Activated CD8-positive, alpha-beta T cell treated with anti-CD3 and anti-CD28 coated beads, Interleukin-2, amount 10 ng/mL, durations not matched to agents 7 days and 5 days (primary cell): ENCODE measurements at regions not wholly inside any gene's neighbourhood (a gene's known extent, or its start where the extent isn't known, plus 50 kb on each side); places are given as distances from the start of the nearest gene placed in this dataset.

ENCODE experiments used
- ATAC-seq: fragments of 150-1000 bp; cut with Tn5 transposase; one replicate; pipeline ENCODE4 v1.10.0; 2021; ENCODE audit warnings: moderate library complexity
- CTCF ChIA-PET: fragments of 350-600 bp; sonication (Branson Sonifier 250); formaldehyde crosslinking; loops from one replicate; lab custom pipeline; 2021; ENCODE audit warnings: antibody characterized with exemption; lab: Charles Lee
- POLR2A ChIA-PET: fragments of 350-600 bp; sonication (Branson Sonifier 250); formaldehyde crosslinking; loops from one replicate; lab custom pipeline; 2021; ENCODE audit warnings: antibody characterized with exemption; lab: Charles Lee
- DNase-seq: peaks from one replicate; pipeline ENCODE4 v3.0.0-alpha.2; 2020
- H3K27ac Mint-ChIP-seq: one replicate; pipeline ENCODE4 v1.8.0; 2021; ENCODE audit warnings: mild to moderate bottlenecking, mixed read lengths
- H3K27me3 Mint-ChIP-seq: one replicate; pipeline ENCODE4 v1.8.0; 2021; ENCODE audit warnings: low read depth, mixed read lengths
- H3K36me3 Mint-ChIP-seq: one replicate; pipeline ENCODE4 v1.8.0; 2021; ENCODE audit warnings: low read depth, mixed read lengths
- H3K4me1 Mint-ChIP-seq: one replicate; pipeline ENCODE4 v1.8.0; 2021; ENCODE audit warnings: low read depth, mixed read lengths
- H3K4me3 Mint-ChIP-seq: one replicate; pipeline ENCODE4 v1.8.0; 2021; ENCODE audit warnings: mild to moderate bottlenecking, mixed read lengths
- H3K9me3 Mint-ChIP-seq: one replicate; pipeline ENCODE4 v1.8.0; 2022; ENCODE audit warnings: mixed read lengths; ENCODE audit not compliant: insufficient read depth

DNA sequence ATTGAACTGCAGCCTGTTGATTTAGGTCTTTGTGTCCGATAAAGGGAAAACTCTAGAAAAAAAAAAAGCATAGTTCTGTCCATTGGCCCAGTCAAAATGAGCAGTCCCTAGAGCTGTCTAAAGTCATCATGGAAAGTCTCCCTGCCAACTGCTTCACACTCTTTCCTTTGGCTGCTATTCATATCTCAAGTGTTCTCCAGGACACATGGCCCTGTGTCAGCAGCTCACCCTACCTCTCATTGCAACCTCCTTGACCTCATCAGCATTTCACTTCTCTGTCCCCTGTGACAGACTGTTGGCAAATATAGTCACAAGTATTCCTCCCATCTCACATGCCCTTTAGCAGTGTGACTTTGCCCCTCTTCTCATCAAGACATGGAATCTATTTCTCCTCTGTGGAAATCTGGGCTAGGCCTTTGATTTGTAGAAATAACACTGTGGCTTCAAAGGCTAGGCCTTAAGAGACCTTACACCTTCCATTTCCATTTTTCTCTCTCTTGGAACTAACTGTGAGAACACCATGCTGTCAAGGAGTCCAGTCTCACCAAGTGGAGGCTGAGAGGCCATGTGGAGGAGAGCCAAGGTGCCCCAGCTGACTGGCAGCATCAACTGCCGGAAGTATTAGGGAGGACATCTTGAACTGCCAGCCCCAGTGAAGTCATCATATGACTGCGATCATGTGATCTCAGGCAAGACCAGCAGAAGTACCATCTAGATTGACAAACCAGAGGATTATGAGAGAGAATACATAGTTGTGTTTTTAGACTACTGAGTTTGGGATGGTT is 149.4 kb upstream of the TARS1 start:
- Mint-ChIP-seq H3K36me3 (no peaks in the 10 kb centered on the region), H3K4me3 (no peak overlapping the region), H3K4me1 (no peaks in the 10 kb centered on the region), H3K27ac (no peak overlapping the region), H3K27me3 (no peaks in the 10 kb centered on the region), H3K9me3 (no peaks in the 10 kb centered on the region)
- no peak for ATAC-seq
- POLR2A ChIA-PET = no interaction called here
- DNase-seq = no peak
- CTCF ChIA-PET = no interaction called here

- ATAC-seq (no peak), DNase-seq (no peak)
- Mint-ChIP-seq H3K27me3 (no peaks in the 10 kb centered on the region), H3K4me1 (no peaks in the 10 kb centered on the region), H3K4me3 (no peak overlapping the region), H3K27ac (no peak overlapping the region), H3K36me3 (no peaks in the 10 kb centered on the region), H3K9me3 (no peaks in the 10 kb centered on the region)
- ChIA-PET POLR2A (no interaction called here), CTCF (no interaction called here)
Observed at GRCh38 chr5:33297760-33298216, 143.0 kb upstream of the TARS1 start.

DNA sequence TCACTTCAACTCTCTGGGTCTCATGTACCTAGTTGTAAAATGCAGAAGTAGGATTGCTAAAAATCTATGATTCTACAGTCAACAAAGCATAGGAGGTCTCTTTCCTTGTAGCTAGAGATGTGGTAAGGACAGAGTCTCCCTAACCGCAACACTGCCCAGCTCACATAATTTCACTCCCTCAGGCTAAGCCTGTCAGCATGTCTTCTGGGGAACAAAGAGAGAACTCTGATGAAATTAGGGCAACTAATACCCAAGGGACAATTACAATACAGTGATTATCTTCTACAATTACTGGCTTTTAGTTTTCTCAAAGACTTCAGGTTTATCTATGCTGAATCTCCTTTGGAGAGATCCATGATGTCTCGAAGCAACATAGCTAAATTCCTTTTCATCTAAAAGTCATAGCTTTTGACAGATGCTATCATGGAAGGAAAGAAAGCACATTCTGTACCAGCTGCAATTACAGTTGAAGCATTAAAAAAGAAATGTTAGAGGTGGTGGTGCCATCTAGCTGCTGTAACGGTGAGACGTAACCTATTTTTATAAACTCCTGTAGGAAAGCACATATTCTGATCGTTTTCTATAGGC is 141.1 kb upstream of the TARS1 start:
- no peak for ATAC-seq
- no peak for DNase-seq
- ChIA-PET CTCF (interaction anchor here (1.0 to 2.0 kb wide), 4 partner anchors 51 to 592 kb away, joined by 3 to 5 read pairs (median 5); no protein-coding TSS in a partner anchor), POLR2A (no interaction called here)
- Mint-ChIP-seq H3K4me1 (no peaks in the 10 kb centered on the region), H3K27me3 (no peaks in the 10 kb centered on the region), H3K4me3 (no peak overlapping the region), H3K36me3 (no peaks in the 10 kb centered on the region), H3K9me3 (no peaks in the 10 kb centered on the region), H3K27ac (no peak overlapping the region)

GRCh38 chr5:33300209-33300742 is 140.5 kb upstream of the TARS1 start:
- ATAC-seq (no peak), DNase-seq (no peak)
- Mint-ChIP-seq H3K36me3 (no peaks in the 10 kb centered on the region), H3K4me1 (no peaks in the 10 kb centered on the region), H3K27me3 (no peaks in the 10 kb centered on the region), H3K4me3 (no peak overlapping the region), H3K27ac (no peak overlapping the region), H3K9me3 (no peaks in the 10 kb centered on the region)
- POLR2A ChIA-PET = no interaction called here
- CTCF ChIA-PET = interaction anchor here (1.0 to 2.0 kb wide), 4 partner anchors 51 to 592 kb away, joined by 3 to 5 read pairs (median 5); no protein-coding TSS in a partner anchor

DNA sequence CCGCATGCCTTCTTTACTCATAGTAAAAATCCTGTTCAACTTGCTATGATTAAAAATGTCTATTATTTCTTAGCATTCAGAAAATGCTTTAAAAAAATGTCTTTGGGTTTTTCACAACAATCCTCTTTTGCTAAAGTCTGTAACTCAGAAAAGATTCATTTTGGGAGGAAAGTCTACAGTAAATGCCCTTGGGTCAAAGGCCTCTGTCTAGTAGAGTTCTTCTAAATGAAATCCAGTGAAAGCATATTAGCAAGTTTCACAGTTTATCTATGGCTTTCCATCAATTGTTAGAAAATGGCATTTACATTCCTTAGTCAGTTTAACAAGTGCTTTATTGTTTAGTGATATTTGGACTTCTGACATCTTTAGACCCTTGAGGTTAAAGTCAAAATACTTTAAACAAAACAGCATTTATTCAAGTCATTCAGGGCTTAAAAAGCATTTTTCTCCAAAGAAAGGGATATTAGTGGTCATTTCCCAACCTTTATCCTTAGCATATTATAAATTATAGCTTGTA is 137.1 kb upstream of the TARS1 start:
- H3K4me1 Mint-ChIP-seq = no peaks in the 10 kb centered on the region
- CTCF ChIA-PET = no interaction called here
- H3K9me3 Mint-ChIP-seq = no peaks in the 10 kb centered on the region
- ATAC-seq (no peak), DNase-seq (no peak)
- H3K27ac Mint-ChIP-seq = no peak overlapping the region
- POLR2A ChIA-PET = no interaction called here
- H3K4me3 Mint-ChIP-seq = no peak overlapping the region
- no peaks in the 10 kb centered on the region for H3K36me3 Mint-ChIP-seq
- H3K27me3 Mint-ChIP-seq = no peaks in the 10 kb centered on the region

GRCh38 chr5:33304601-33305000 is 136.2 kb upstream of the TARS1 start:
- no peak overlapping the region for H3K27ac Mint-ChIP-seq

GRCh38 chr5:33305572-33305971 is 135.2 kb upstream of the TARS1 start:
- ATAC-seq (no peak), DNase-seq (no peak)
- Mint-ChIP-seq H3K36me3 (no peaks in the 10 kb centered on the region), H3K4me3 (no peak overlapping the region), H3K9me3 (no peaks in the 10 kb centered on the region), H3K27ac (no peak overlapping the region), H3K27me3 (no peaks in the 10 kb centered on the region), H3K4me1 (no peaks in the 10 kb centered on the region)
- ChIA-PET CTCF (no interaction called here), POLR2A (no interaction called here)

More at GRCh38 chr5:33304601-33305000, 136.2 kb upstream of the TARS1 start:
- Mint-ChIP-seq H3K36me3 (no peaks in the 10 kb centered on the region), H3K9me3 (no peaks in the 10 kb centered on the region), H3K27me3 (no peaks in the 10 kb centered on the region), H3K4me3 (no peak overlapping the region), H3K4me1 (no peaks in the 10 kb centered on the region)
- ATAC-seq = no peak
- ChIA-PET CTCF (no interaction called here), POLR2A (no interaction called here)
- DNase-seq = no peak

DNA sequence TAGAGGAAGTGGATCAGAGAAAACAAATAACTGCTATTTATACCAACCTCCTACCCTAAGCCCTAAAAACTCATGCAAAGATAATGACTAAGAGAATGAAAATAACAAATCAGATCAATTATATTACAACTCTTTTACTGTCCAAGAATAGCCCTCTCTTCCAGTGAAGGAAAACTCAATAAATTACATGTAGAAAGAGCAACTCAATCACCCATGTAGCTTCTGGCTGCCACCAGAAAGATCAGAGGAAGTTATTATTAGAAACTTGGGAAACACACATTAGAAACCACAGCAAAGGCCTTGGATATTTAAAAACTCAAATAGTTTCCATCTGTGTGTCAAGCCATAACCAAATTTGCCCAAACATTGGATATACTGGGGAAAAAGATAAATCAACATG is 134.0 kb upstream of the TARS1 start:
- Mint-ChIP-seq H3K4me3 (no peak overlapping the region), H3K4me1 (no peaks in the 10 kb centered on the region), H3K9me3 (no peaks in the 10 kb centered on the region), H3K36me3 (no peaks in the 10 kb centered on the region), H3K27me3 (no peaks in the 10 kb centered on the region), H3K27ac (no peak overlapping the region)
- ChIA-PET CTCF (no interaction called here), POLR2A (no interaction called here)
- ATAC-seq (no peak), DNase-seq (no peak)

- H3K27ac Mint-ChIP-seq = no peak overlapping the region
- H3K4me1 Mint-ChIP-seq = no peaks in the 10 kb centered on the region
- CTCF ChIA-PET = no interaction called here
- no peak overlapping the region for H3K4me3 Mint-ChIP-seq
- ATAC-seq (no peak), DNase-seq (no peak)
- no peaks in the 10 kb centered on the region for H3K36me3 Mint-ChIP-seq
- POLR2A ChIA-PET = no interaction called here
- no peaks in the 10 kb centered on the region for H3K27me3 Mint-ChIP-seq
- H3K9me3 Mint-ChIP-seq = no peaks in the 10 kb centered on the region
Observed at GRCh38 chr5:33308586-33308985, 132.2 kb upstream of the TARS1 start.

GRCh38 chr5:33309068-33309467 is 131.7 kb upstream of the TARS1 start:
- ChIA-PET POLR2A (no interaction called here), CTCF (no interaction called here)

GRCh38 chr5:33309536-33310345 is 131.0 kb upstream of the TARS1 start:
- Mint-ChIP-seq H3K27ac (no peak overlapping the region), H3K4me1 (no peaks in the 10 kb centered on the region), H3K4me3 (no peak overlapping the region), H3K9me3 (no peaks in the 10 kb centered on the region), H3K36me3 (no peaks in the 10 kb centered on the region), H3K27me3 (no peaks in the 10 kb centered on the region)
- CTCF ChIA-PET = interaction anchor here (0.7 kb wide), 1 partner anchor 599 kb away, joined by 3 read pairs; the partner anchor contains the start of gene NPR3
- DNase-seq (no peak), ATAC-seq (no peak)
- POLR2A ChIA-PET = no interaction called here

More at GRCh38 chr5:33309068-33309467, 131.7 kb upstream of the TARS1 start:
- DNase-seq (no peak), ATAC-seq (no peak)
- H3K36me3 Mint-ChIP-seq = no peaks in the 10 kb centered on the region
- H3K4me1 Mint-ChIP-seq = no peaks in the 10 kb centered on the region
- no peak overlapping the region for H3K27ac Mint-ChIP-seq
- H3K27me3 Mint-ChIP-seq = no peaks in the 10 kb centered on the region
- H3K4me3 Mint-ChIP-seq = no peak overlapping the region
- no peaks in the 10 kb centered on the region for H3K9me3 Mint-ChIP-seq
